Stimulated activated CD4-positive, alpha-beta T cell treated with anti-CD3 and anti-CD28 coated beads, Interleukin-2, amount 100 ng/mL, for 4 hours (primary cell): ENCODE measurements at regions not wholly inside any gene's neighbourhood (a gene's known extent, or its start where the extent isn't known, plus 50 kb on each side); places are given as distances from the start of the nearest gene placed in this dataset.

Experiments
- DNase-seq: peaks from one replicate; pipeline ENCODE4 v3.0.0-alpha.2; 2020; ENCODE audit warnings: low read depth

DNA sequence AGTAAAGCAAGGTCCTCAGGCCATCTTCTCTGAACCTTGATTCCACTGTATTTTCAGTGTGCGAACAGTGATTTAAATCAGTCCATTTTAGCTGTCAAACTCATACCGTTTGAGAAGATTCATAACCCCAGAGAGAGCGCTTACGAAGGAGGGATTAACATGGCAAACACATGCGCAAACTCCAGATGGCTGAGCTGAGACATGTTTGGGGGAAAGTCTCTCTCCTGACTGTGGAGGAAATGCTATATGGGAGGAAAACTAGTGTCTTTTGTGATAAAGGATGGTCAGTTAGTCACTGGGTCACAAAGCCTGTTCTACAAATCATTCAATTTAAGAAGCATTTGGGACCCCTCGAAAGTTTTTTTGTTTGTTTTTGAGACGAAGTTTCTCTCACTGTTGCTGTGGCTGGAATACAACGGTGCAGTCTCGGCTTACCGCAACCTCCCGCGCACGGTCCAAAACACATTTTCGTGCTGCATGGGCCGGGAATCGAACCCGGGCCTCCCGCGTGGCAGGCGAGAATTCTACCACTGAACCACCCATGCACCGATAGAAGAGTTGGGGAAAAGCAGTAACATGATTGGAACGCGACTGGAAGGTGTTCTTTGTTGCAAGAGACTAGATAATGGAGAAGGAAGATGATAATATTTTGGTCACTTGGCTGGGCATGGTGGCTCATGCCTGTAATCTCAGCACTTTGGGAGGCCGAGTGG is 58.4 kb upstream of the CXADR start:
- no peak for DNase-seq

DNA sequence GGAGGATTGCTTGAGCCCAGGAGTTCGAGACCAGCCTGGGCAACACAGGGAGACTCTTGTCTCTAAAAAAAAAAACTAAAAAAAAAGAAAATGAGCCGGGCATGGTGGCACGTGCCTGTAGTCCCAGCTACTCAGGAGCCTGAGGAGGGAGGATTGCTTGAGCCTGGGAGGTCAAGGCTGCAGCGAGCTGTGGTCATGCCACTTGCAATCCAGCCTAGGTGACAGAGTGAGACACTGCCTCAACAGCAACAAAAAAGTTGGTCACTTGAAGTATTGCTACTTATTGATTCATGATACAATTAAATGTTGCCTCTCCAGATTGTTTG is 57.9 kb upstream of the CXADR start:
- DNase-seq = no peak

DNA sequence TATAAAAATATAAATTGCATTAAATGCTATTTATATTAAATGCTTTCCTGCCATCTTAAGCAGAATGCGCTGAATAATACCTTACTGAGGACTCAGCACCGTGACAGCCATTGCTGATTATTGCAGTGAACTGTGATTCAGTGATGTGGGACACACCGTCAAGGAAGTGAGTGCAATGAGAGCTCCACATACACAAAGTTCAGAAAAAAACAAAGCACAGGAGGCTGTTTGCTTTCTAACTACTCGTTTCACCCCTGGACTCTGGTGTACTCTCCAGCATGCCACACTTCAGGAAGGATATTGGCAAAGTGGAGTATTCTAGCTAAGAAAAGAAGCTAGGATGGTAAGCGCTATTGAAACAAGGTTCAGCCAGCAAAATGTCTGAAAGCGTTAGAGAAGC is 57.4 kb upstream of the CXADR start:
- no peak for DNase-seq

DNA sequence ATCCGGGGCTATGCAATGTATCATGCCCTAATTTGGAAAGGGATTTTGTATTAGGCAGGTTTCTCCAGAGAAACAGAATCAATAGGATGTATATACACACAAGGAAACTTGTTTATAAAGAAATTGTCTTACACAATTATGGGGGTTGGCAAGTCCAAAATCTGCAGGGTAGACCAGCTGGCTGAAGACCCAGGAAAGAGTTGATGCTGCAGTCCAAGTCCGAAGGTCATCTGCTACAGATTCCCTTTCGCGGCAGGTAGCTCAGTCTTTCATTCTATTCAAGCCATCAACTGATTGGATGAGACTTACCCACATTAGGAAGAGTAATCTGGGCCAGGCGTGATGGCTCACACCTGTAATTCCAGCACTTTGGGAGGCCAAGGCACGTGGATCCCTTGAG is 54.6 kb upstream of the CXADR start:
- DNase-seq = no peak

DNA sequence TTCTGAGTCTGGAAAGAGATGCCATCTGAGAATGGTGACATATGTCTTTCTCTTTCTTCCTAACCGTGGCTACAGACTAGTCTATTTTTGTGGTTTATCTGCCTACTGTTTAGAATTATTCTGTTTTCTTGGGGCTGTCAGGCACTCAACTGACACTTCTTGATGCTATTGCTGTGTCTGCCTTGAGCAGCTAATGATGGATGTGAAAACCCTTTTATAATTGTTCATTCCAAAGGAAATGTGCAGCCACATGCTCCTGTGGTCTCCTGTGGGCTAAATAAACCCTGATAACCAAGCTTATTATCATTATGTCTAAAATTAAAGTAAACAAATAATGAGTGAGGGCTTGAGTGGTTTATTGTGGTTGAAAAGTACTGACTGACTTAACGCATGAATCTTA is 52.7 kb upstream of the CXADR start:
- no peak for DNase-seq

DNA sequence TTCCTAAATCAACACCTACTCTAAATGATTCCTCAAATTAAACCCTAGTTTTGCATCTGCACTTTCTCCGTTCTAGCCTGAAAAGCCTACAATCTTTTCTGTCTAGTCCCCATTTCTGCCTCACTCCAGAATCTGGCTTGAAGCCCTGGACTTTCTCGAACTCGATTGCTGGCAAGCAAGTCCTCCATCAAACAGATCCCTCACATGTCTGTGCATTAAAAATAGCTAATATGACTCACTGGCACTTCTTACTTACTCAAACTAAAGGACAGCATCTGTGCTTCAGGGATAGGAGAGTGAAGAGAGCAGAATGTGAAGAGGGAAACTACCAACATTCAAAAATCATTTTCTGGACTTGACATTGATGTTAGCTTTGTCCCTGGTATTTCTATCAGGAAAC is 51.8 kb upstream of the CXADR start:
- no peak for DNase-seq

DNA sequence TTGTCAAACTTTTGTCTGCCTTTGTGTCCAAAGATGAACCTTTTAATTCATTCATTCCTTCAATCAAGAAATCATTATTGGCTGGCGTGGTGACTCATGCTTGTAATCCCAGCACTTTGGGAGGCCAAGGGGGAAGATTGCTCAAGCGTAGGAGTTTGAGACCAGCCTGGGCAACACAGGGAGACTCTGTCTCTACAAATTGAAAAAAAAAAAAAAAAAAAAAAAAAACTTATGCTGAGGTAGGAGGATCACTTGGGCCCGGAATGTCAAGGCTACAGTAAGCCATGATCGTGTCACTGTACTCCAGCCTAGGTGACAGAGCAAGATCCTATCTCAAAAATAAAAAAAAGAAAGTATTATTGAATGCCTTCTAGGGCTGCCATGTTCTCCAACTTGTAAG is 51.3 kb upstream of the CXADR start:
- DNase-seq = no peak

DNA sequence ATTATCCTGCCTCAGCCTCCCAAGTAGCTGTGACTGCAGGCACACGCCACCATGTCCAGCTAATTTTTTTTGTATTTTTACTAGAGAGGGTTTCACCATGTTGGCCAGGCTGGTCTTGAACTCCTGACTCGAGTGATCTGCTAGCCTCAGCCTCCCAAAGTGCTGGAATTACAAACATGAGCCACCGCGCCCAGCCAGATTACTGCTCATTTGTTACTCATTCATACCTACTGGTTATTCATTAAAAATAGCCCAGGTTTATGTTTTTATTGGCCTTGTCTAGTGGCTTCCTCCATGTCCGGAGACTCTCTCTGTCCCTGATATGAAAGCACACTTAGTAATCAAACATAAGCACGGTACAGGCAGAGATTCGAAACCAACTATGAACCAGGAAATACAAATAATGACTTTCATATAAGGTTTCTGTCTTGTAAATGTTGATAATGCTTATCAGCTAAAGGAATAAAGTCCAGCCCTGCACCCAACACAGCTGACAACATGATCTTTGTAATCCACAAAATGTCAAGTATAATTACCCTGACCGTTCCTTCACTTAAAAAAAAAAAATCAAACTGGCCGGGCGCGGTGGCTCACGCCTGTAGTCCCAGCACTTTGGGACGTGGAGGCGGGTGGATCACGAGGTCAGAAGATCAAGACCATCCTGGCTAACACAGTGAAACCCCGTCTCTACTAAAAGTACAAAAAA is 50.4 kb upstream of the CXADR start:
- no peak for DNase-seq
